Endodermal cell (in vitro differentiated cells): ENCODE measurements at regions not wholly inside any gene's neighbourhood (a gene's known extent, or its start where the extent isn't known, plus 50 kb on each side); places are given as distances from the start of the nearest gene placed in this dataset.

Source experiments
- DNase-seq: peaks from one replicate; pipeline ENCODE4 v3.0.0-alpha.2; 2017
- H3K27ac ChIP-seq: 2 replicates; pipeline ENCODE4 v1.5.1; 2013; ENCODE audit warnings: mild to moderate bottlenecking, low read depth, low read length, moderate library complexity
- H3K27me3 ChIP-seq: 2 replicates; pipeline ENCODE4 v1.6.1; 2013; ENCODE audit warnings: mild to moderate bottlenecking, low read length, moderate library complexity; ENCODE audit not compliant: insufficient read depth, control insufficient read depth, poor library complexity, severe bottlenecking
- H3K36me3 ChIP-seq: 2 replicates; pipeline ENCODE4 v1.7.0; 2013; ENCODE audit warnings: mild to moderate bottlenecking, low read length, moderate library complexity; ENCODE audit not compliant: control insufficient read depth, insufficient read depth
- H3K4me1 ChIP-seq: one replicate; pipeline ENCODE4 v1.7.0; 2013; ENCODE audit warnings: low read length; ENCODE audit not compliant: control insufficient read depth, insufficient read depth
- H3K4me3 ChIP-seq: 2 replicates; pipeline ENCODE4 v1.5.1; 2013; ENCODE audit warnings: mild to moderate bottlenecking, low read length, moderate library complexity
- H3K9ac ChIP-seq: 2 replicates; pipeline ENCODE4 v1.6.1; 2013; ENCODE audit warnings: mild to moderate bottlenecking, low read length, moderate library complexity; ENCODE audit not compliant: poor library complexity, severe bottlenecking; ENCODE audit errors: extremely low read depth
- H3K9me3 ChIP-seq: 2 replicates; pipeline ENCODE4 v1.6.1; 2013; ENCODE audit warnings: mild to moderate bottlenecking, low read length, moderate library complexity; ENCODE audit not compliant: control insufficient read depth
- H3K27ac Mint-ChIP-seq: 2 replicates; pipeline ENCODE4 v1.8.0; 2020; ENCODE audit warnings: mixed read lengths
- H3K27me3 Mint-ChIP-seq: 2 replicates; pipeline ENCODE4 v1.8.0; 2021; ENCODE audit warnings: mild to moderate bottlenecking, mixed read lengths; ENCODE audit not compliant: insufficient read depth
- H3K36me3 Mint-ChIP-seq: 2 replicates; pipeline ENCODE4 v1.8.0; 2020; ENCODE audit warnings: low read depth, mixed read lengths
- H3K4me1 Mint-ChIP-seq: 2 replicates; pipeline ENCODE4 v1.8.0; 2020; ENCODE audit warnings: mixed read lengths
- H3K4me3 Mint-ChIP-seq: 2 replicates; pipeline ENCODE4 v1.8.0; 2020; ENCODE audit warnings: mild to moderate bottlenecking, moderate library complexity, mixed read lengths
- H3K9me3 Mint-ChIP-seq: 2 replicates; pipeline ENCODE4 v1.8.0; 2020; ENCODE audit warnings: mild to moderate bottlenecking, mixed read lengths
- CTCF ChIP-seq: fragments of 200-600 bp; sonication (generic); conservative IDR thresholded peaks from 2 replicates; pipeline ENCODE4 v1.5.0; 2021; ENCODE audit warnings: antibody characterized with exemption, mild to moderate bottlenecking
- WGBS, 2 experiments: methylation state at CpG; one replicate each; pipeline versions ENCODE4 v1.1.5 to v1.1.7; 2013; ENCODE audit warnings: missing lambda C conversion rate in 2 of 2, mixed read lengths in 1 of 2; ENCODE audit not compliant: insufficient coverage in 1 of 2, insufficient read length in 1 of 2; 5-methylcytosine and 5-hydroxymethylcytosine counted together

- no peak for TF ChIP-seq CTCF
- no CpG with 5 or more reads among the region's 1 CpG for WGBS, 2 experiments
- no peaks in the 10 kb centered on the region for H3K9me3 Mint-ChIP-seq
- H3K4me3 Mint-ChIP-seq = no peak overlapping the region
- H3K27ac ChIP-seq = no peak overlapping the region
- no peaks in the 10 kb centered on the region for H3K27me3 Mint-ChIP-seq
- no peaks in the 10 kb centered on the region for H3K27me3 ChIP-seq
- no peak overlapping the region for H3K4me3 ChIP-seq
- no peak overlapping the region for H3K27ac Mint-ChIP-seq
- no peaks in the 10 kb centered on the region for H3K4me1 Mint-ChIP-seq
- no peaks in the 10 kb centered on the region for H3K4me1 ChIP-seq
- DNase-seq = no peak
- no peak overlapping the region for H3K9ac ChIP-seq
- peaks cover 20% of the 10 kb centered on the region for H3K9me3 ChIP-seq
- H3K36me3 ChIP-seq = no peaks in the 10 kb centered on the region
- H3K36me3 Mint-ChIP-seq = no peaks in the 10 kb centered on the region
These were observed 87.8 kb upstream of the NLGN4Y start for GRCh38 chrY:14436546-14436945.

GRCh38 chrY:14437626-14438025, 86.7 kb upstream of the NLGN4Y start:
- H3K27ac Mint-ChIP-seq = no peak overlapping the region
- no CpG with 5 or more reads among the region's 2 CpGs for WGBS, 2 experiments
- no peak for DNase-seq

GRCh38 chrY:14438395-14438794, 85.9 kb upstream of the NLGN4Y start:
- H3K27ac Mint-ChIP-seq = no peak overlapping the region
- H3K36me3 ChIP-seq = no peaks in the 10 kb centered on the region
- H3K9me3 ChIP-seq = peaks cover 20% of the 10 kb centered on the region
- H3K4me1 Mint-ChIP-seq = no peaks in the 10 kb centered on the region
- H3K9ac ChIP-seq = no peak overlapping the region
- no peaks in the 10 kb centered on the region for H3K4me1 ChIP-seq
- no peak for DNase-seq
- no peak overlapping the region for H3K4me3 Mint-ChIP-seq
- no peaks in the 10 kb centered on the region for H3K27me3 Mint-ChIP-seq
- H3K9me3 Mint-ChIP-seq = no peaks in the 10 kb centered on the region
- no peaks in the 10 kb centered on the region for H3K36me3 Mint-ChIP-seq
- H3K4me3 ChIP-seq = peak overlapping the region; percentile 35
- 100% methylated on average over 1 of the region's 1 CpG; no CpG with 5 or more reads in 1 of the 2 experiments for WGBS, 2 experiments
- H3K27ac ChIP-seq = no peak overlapping the region
- no peak for TF ChIP-seq CTCF
- no peaks in the 10 kb centered on the region for H3K27me3 ChIP-seq

More at GRCh38 chrY:14437626-14438025, 86.7 kb upstream of the NLGN4Y start:
- Histone ChIP-seq H3K9ac (no peak overlapping the region), H3K9me3 (peaks cover 20% of the 10 kb centered on the region), H3K4me3 (peak overlapping the region; percentile 35), H3K27me3 (no peaks in the 10 kb centered on the region), H3K27ac (no peak overlapping the region), H3K36me3 (no peaks in the 10 kb centered on the region), H3K4me1 (no peaks in the 10 kb centered on the region)
- Mint-ChIP-seq H3K4me3 (no peak overlapping the region), H3K36me3 (no peaks in the 10 kb centered on the region), H3K9me3 (no peaks in the 10 kb centered on the region), H3K27me3 (no peaks in the 10 kb centered on the region), H3K4me1 (no peaks in the 10 kb centered on the region)
- no peak for TF ChIP-seq CTCF
